Neuronal stem cell (in vitro differentiated cells): ENCODE measurements at regions not wholly inside any gene's neighbourhood (a gene's known extent, or its start where the extent isn't known, plus 50 kb on each side); places are given as distances from the start of the nearest gene placed in this dataset.

Experiments
- DNase-seq: peaks from one replicate; pipeline ENCODE4 v3.0.0-alpha.2; 2013; ENCODE audit warnings: low spot score
- H2AFZ ChIP-seq: one replicate; pipeline ENCODE4 v1.6.1; 2013; ENCODE audit warnings: mild to moderate bottlenecking, low read length, inconsistent platforms
- H2AK5ac ChIP-seq: 2 replicates; pipeline ENCODE4 v1.6.1; 2013; ENCODE audit warnings: low read depth, mild to moderate bottlenecking, inconsistent platforms, low read length, moderate library complexity, mixed read lengths
- H2BK120ac ChIP-seq: 2 replicates; pipeline ENCODE4 v1.6.1; 2013; ENCODE audit warnings: low read depth, mild to moderate bottlenecking, inconsistent platforms, low read length, moderate library complexity, mixed read lengths
- H2BK12ac ChIP-seq: one replicate; pipeline ENCODE4 v1.6.1; 2013; ENCODE audit warnings: low read length, inconsistent platforms
- H2BK15ac ChIP-seq: 2 replicates; pipeline ENCODE4 v1.6.1; 2013; ENCODE audit warnings: mild to moderate bottlenecking, low read length, inconsistent platforms, mixed read lengths
- H2BK5ac ChIP-seq: one replicate; pipeline ENCODE4 v1.6.1; 2013; ENCODE audit warnings: inconsistent platforms, mild to moderate bottlenecking, low read length, moderate library complexity
- H3K14ac ChIP-seq: one replicate; pipeline ENCODE4 v1.6.1; 2013; ENCODE audit warnings: low read length, inconsistent platforms
- H3K18ac ChIP-seq: 2 replicates; pipeline ENCODE4 v1.6.1; 2013; ENCODE audit warnings: low read length, inconsistent platforms
- H3K23ac ChIP-seq: 2 replicates; pipeline ENCODE4 v1.6.1; 2013; ENCODE audit warnings: low read depth, mild to moderate bottlenecking, mixed read lengths, low read length, inconsistent platforms; ENCODE audit not compliant: poor library complexity
- H3K27ac ChIP-seq: replicated peaks from 3 replicates; pipeline ENCODE4 v1.5.1; 2013; ENCODE audit warnings: low read length, inconsistent platforms
- H3K27me3 ChIP-seq, 3 experiments: 2 replicates each; pipeline ENCODE4 v1.6.1; 2013; ENCODE audit warnings: low read length in 3 of 3, mild to moderate bottlenecking in 2 of 3, inconsistent platforms in 1 of 3, low read depth in 1 of 3, mixed read lengths in 1 of 3, moderate library complexity in 1 of 3; ENCODE audit not compliant: control insufficient read depth in 3 of 3, insufficient read depth in 3 of 3
- H3K36me3 ChIP-seq, 2 donors: replicated peaks in 1 of 2; 2 replicates each; pipeline ENCODE4 v1.6.1; 2013; ENCODE audit warnings: low read length in 2 of 2; ENCODE audit not compliant: control insufficient read depth in 2 of 2, insufficient read depth in 2 of 2
- H3K4ac ChIP-seq: 2 replicates; pipeline ENCODE4 v1.6.1; 2013; ENCODE audit warnings: inconsistent platforms, mild to moderate bottlenecking, low read length, moderate library complexity
- H3K4me1 ChIP-seq, 2 donors: 1 replicate in 1 of 2; 2 replicates in 1 of 2; pipeline ENCODE4 v1.6.1; 2013; ENCODE audit warnings: low read length in 2 of 2, low read depth in 1 of 2; ENCODE audit not compliant: control insufficient read depth in 2 of 2, insufficient read depth in 1 of 2
- H3K4me2 ChIP-seq: one replicate; pipeline ENCODE4 v1.6.1; 2013; ENCODE audit warnings: mild to moderate bottlenecking, low read length, inconsistent platforms; ENCODE audit not compliant: insufficient read depth, poor library complexity, severe bottlenecking
- H3K4me3 ChIP-seq, 2 donors: 2 replicates each; pipeline ENCODE4 v1.5.1; 2013; ENCODE audit warnings: low read length in 2 of 2, mild to moderate bottlenecking in 2 of 2, inconsistent platforms in 1 of 2, moderate library complexity in 1 of 2
- H3K79me1 ChIP-seq: one replicate; pipeline ENCODE4 v1.6.1; 2013; ENCODE audit warnings: low read depth, mild to moderate bottlenecking, inconsistent platforms, low read length, moderate library complexity
- H3K9ac ChIP-seq: one replicate; pipeline ENCODE4 v1.6.1; 2013; ENCODE audit warnings: mild to moderate bottlenecking, low read depth, low read length, inconsistent platforms; ENCODE audit not compliant: poor library complexity
- H3K9me3 ChIP-seq, 2 donors: replicated peaks in 1 of 2; 2 replicates each; pipeline versions ENCODE3 to v1.6.1; 2013; ENCODE audit warnings: low read length in 2 of 2, mild to moderate bottlenecking in 2 of 2, inconsistent platforms in 1 of 2, low read depth in 1 of 2, mixed read lengths in 1 of 2, moderate library complexity in 1 of 2; ENCODE audit not compliant: control insufficient read depth in 2 of 2, insufficient read depth in 1 of 2
- H4K8ac ChIP-seq: one replicate; pipeline ENCODE4 v1.6.1; 2013; ENCODE audit warnings: low read depth, mild to moderate bottlenecking, inconsistent platforms, low read length, moderate library complexity
- H4K91ac ChIP-seq: one replicate; pipeline ENCODE4 v1.6.1; 2013; ENCODE audit warnings: low read length, low read depth, mild to moderate bottlenecking, inconsistent platforms; ENCODE audit not compliant: poor library complexity
- WGBS, 2 donors: extraction: QIAGEN DNeasy Blood & Tissue Kit; methylation state at CpG; one replicate each; pipeline ENCODE4 v1.1.7; 2013; ENCODE audit warnings: missing lambda C conversion rate in 2 of 2, mixed read lengths in 1 of 2; ENCODE audit not compliant: insufficient read length in 2 of 2, insufficient replicate concordance in 1 of 2; ENCODE audit errors: extremely low coverage in 2 of 2; 5-methylcytosine and 5-hydroxymethylcytosine counted together

- Histone ChIP-seq H2BK5ac (no peak overlapping the region), H2AFZ (no peak overlapping the region), H3K9ac (no peak overlapping the region), H3K18ac (no peak overlapping the region), H3K4me2 (no peak overlapping the region), H3K4me3 (no peak overlapping the region), H3K79me1 (no peaks in the 10 kb centered on the region), H3K36me3 (no peaks in the 10 kb centered on the region), H2BK120ac (no peak overlapping the region), H2BK12ac (no peak overlapping the region), H3K4me1 (peaks cover 0 to 2% of the 10 kb centered on the region in 2 donors), H3K9me3 (no peaks in the 10 kb centered on the region), H3K27me3 (no peaks in the 10 kb centered on the region), H3K27ac (no peak overlapping the region), H3K4ac (no peak overlapping the region), H2BK15ac (no peak overlapping the region), H2AK5ac (no peak overlapping the region), H4K8ac (no peak overlapping the region), H3K14ac (no peak overlapping the region), H3K23ac (no peak overlapping the region), H4K91ac (no peak overlapping the region)
- WGBS, 2 donors: no CpG with 5 or more reads among the region's 4 CpGs
- DNase-seq: no peak
Measured at GRCh38 chr6:94357381-94357980, 938.1 kb upstream of the EPHA7 start.

GRCh38 chr6:94350833-94351232 lies 931.5 kb upstream of the EPHA7 start:
- no peaks in the 10 kb centered on the region for H3K27me3 ChIP-seq
- H3K4ac ChIP-seq: no peak overlapping the region
- H3K79me1 ChIP-seq: no peaks in the 10 kb centered on the region
- no peak overlapping the region for H2BK15ac ChIP-seq
- no peak overlapping the region for H3K18ac ChIP-seq
- no peak overlapping the region for H2BK12ac ChIP-seq
- no peak overlapping the region for H3K27ac ChIP-seq
- H3K4me1 ChIP-seq: peaks cover 0 to 1% of the 10 kb centered on the region in 2 donors
- H2AK5ac ChIP-seq: no peak overlapping the region
- H3K36me3 ChIP-seq: no peaks in the 10 kb centered on the region
- H3K9ac ChIP-seq: no peak overlapping the region
- no peak overlapping the region for H2BK120ac ChIP-seq
- H3K4me2 ChIP-seq: no peak overlapping the region
- no peak for DNase-seq
- no peak overlapping the region for H4K8ac ChIP-seq
- H3K14ac ChIP-seq: no peak overlapping the region
- no peak overlapping the region for H2BK5ac ChIP-seq
- no peak overlapping the region for H4K91ac ChIP-seq
- no peak overlapping the region for H2AFZ ChIP-seq
- no peak overlapping the region for H3K4me3 ChIP-seq
- H3K9me3 ChIP-seq: no peaks in the 10 kb centered on the region
- H3K23ac ChIP-seq: no peak overlapping the region
- WGBS, 2 donors: 100% methylated on average over 1 of the region's 8 CpGs; no CpG with 5 or more reads in 1 of the 2 donors

- Histone ChIP-seq H2AK5ac (no peak overlapping the region), H4K91ac (no peak overlapping the region), H3K9ac (no peak overlapping the region), H3K27ac (no peak overlapping the region), H2BK15ac (no peak overlapping the region), H3K23ac (no peak overlapping the region), H4K8ac (no peak overlapping the region), H3K4me2 (no peak overlapping the region), H3K4me3 (no peak overlapping the region), H3K4me1 (peaks cover 0 to 1% of the 10 kb centered on the region in 2 donors), H3K79me1 (no peaks in the 10 kb centered on the region), H3K36me3 (no peaks in the 10 kb centered on the region), H3K14ac (no peak overlapping the region), H3K9me3 (no peaks in the 10 kb centered on the region), H2BK5ac (no peak overlapping the region), H3K4ac (no peak overlapping the region), H3K27me3 (no peaks in the 10 kb centered on the region), H2BK120ac (no peak overlapping the region), H2AFZ (no peak overlapping the region), H3K18ac (no peak overlapping the region), H2BK12ac (no peak overlapping the region)
- DNase-seq: no peak
- WGBS, 2 donors: no CpG with 5 or more reads among the region's 1 CpG
Measured at GRCh38 chr6:94349227-94349626, 929.9 kb upstream of the EPHA7 start.

GRCh38 chr6:94344866-94345265 lies 925.5 kb upstream of the EPHA7 start:
- Histone ChIP-seq H3K36me3 (no peaks in the 10 kb centered on the region), H2AK5ac (no peak overlapping the region), H2AFZ (no peak overlapping the region), H3K27ac (no peak overlapping the region), H3K4me1 (peaks cover 0 to 3% of the 10 kb centered on the region in 2 donors), H3K23ac (no peak overlapping the region), H3K27me3 (no peaks in the 10 kb centered on the region), H3K14ac (no peak overlapping the region), H4K91ac (no peak overlapping the region), H2BK120ac (no peak overlapping the region), H4K8ac (no peak overlapping the region), H2BK15ac (no peak overlapping the region), H3K4me2 (no peak overlapping the region), H2BK12ac (no peak overlapping the region), H3K9ac (no peak overlapping the region), H3K79me1 (no peaks in the 10 kb centered on the region), H3K4ac (no peak overlapping the region), H3K9me3 (no peaks in the 10 kb centered on the region), H2BK5ac (no peak overlapping the region), H3K4me3 (no peak overlapping the region), H3K18ac (no peak overlapping the region)
- no CpG with 5 or more reads among the region's 1 CpG for WGBS, 2 donors
- no peak for DNase-seq
